Uterus (tissue), 3 donors: ENCODE measurements at regions not wholly inside any gene's neighbourhood (a gene's known extent, or its start where the extent isn't known, plus 50 kb on each side); places are given as distances from the start of the nearest gene placed in this dataset.

Experiments
- DNase-seq, 2 donors: peaks; one replicate each; pipeline ENCODE4 v3.0.0-alpha.2; 2019 to 2020
- H3K27ac ChIP-seq, 2 donors: fragments of 200-600 bp; sonication (generic); 1 replicate in 1 of 2; 2 replicates in 1 of 2; pipeline ENCODE4 v1.5.1; 2016 to 2018
- H3K27me3 ChIP-seq, 2 donors: fragments of 200-600 bp; sonication (generic); one replicate each; pipeline ENCODE4 v1.5.1; 2018 to 2019; ENCODE audit warnings: control low read depth in 1 of 2
- H3K36me3 ChIP-seq, 2 donors: fragments of 200-600 bp; sonication (generic); one replicate each; pipeline ENCODE4 v1.5.1; 2019; ENCODE audit warnings: control low read depth in 1 of 2
- H3K4me1 ChIP-seq, 2 donors: fragments of 200-600 bp; sonication (generic); one replicate each; pipeline ENCODE4 v1.5.1; 2018 to 2019; ENCODE audit warnings: control low read depth in 1 of 2
- H3K4me3 ChIP-seq, 2 donors: fragments of 200-600 bp; sonication (generic); 1 replicate in 1 of 2; 2 replicates in 1 of 2; pipeline ENCODE4 v1.5.1; 2018 to 2019; ENCODE audit warnings: mild to moderate bottlenecking in 1 of 2
- H3K9me3 ChIP-seq, 2 donors: fragments of 200-600 bp; sonication (generic); one replicate each; pipeline ENCODE4 v1.5.1; 2019; ENCODE audit warnings: control low read depth in 1 of 2
- POLR2A ChIP-seq, 2 donors: fragments of 450-650 bp; IDR thresholded peaks; one replicate each; pipeline ENCODE4 v1.6.1; 2016; ENCODE audit warnings: antibody characterized with exemption in 2 of 2, mild to moderate bottlenecking in 1 of 2, moderate library complexity in 1 of 2
- intact Hi-C: fragments of 100-400 bp; cut with DNase I; formaldehyde crosslinking; loops from one replicate; pipeline ENCODE4 v1.15.1; 2023; ENCODE audit warnings: low total_unique reads
- TF ChIP-seq, protein P1 (sequence below), 4 experiments: fragments of 200-600 bp in 2 of 4; fragments of 450-650 bp in 2 of 4; sonication (generic) in 2 of 4; IDR thresholded peaks; one replicate each; pipeline ENCODE4 v1.5.1; 2016 to 2019; ENCODE audit warnings: antibody characterized with exemption in 4 of 4, mild to moderate bottlenecking in 2 of 4, moderate library complexity in 1 of 4
- donor health status: DM: yes; HTN: yes; CAD: no.

DNA sequence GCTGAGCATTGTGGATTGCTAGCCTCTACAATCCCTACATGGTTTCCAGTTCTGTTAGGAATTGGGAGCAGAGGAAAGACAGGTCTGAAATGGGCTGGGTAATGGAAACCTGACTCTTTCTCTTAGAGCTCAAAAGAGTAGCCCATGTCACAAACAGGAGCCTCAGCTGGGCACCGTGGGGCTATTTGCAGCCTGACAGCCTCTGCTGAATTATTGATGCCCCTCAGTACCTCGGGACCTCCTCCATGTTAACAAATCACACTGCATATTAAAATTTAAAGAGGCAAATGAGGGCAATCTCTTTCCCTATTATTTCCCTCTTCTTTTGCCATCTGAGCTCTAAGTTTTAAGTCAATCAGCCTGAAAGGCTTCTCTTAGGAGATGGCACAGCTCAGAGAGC, 157.1 kb downstream of the TSEN15 start:
- no peak overlapping the region for H3K27ac ChIP-seq
- no peaks in the 10 kb centered on the region for H3K27me3 ChIP-seq
- H3K36me3 ChIP-seq = no peaks in the 10 kb centered on the region
- H3K4me1 ChIP-seq = peaks cover 0 to 4% of the 10 kb centered on the region in 2 donors
- H3K9me3 ChIP-seq = no peaks in the 10 kb centered on the region
- intact Hi-C loops = no loop called here
- no peak for DNase-seq
- no peak overlapping the region for H3K4me3 ChIP-seq
- no peak for TF ChIP-seq POLR2A (IDR thresholded peaks at IDR 0.05)
- TF ChIP-seq, protein P1, sequence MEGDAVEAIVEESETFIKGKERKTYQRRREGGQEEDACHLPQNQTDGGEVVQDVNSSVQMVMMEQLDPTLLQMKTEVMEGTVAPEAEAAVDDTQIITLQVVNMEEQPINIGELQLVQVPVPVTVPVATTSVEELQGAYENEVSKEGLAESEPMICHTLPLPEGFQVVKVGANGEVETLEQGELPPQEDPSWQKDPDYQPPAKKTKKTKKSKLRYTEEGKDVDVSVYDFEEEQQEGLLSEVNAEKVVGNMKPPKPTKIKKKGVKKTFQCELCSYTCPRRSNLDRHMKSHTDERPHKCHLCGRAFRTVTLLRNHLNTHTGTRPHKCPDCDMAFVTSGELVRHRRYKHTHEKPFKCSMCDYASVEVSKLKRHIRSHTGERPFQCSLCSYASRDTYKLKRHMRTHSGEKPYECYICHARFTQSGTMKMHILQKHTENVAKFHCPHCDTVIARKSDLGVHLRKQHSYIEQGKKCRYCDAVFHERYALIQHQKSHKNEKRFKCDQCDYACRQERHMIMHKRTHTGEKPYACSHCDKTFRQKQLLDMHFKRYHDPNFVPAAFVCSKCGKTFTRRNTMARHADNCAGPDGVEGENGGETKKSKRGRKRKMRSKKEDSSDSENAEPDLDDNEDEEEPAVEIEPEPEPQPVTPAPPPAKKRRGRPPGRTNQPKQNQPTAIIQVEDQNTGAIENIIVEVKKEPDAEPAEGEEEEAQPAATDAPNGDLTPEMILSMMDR (IDR thresholded peaks at IDR 0.05) = no peak

DNA sequence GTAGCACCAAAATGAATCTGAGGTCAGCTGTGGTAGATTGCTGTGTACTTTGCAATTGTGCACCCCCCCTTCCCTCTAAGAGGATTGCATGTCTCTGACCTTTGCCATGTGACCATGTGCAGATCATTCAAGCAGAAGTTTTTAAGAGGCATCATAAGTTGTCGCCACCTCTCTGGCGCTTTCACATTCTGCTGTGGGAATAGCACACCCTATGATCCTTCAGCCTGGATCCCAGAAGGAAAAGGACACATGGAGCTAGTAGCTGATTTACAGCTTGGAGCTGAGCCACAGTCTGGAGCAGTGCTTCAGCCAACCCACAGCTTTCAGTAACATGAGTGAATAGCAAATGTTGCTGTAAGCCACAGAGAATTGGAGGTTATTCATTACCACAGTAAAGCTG, 158.5 kb downstream of the TSEN15 start:
- Histone ChIP-seq H3K9me3 (no peaks in the 10 kb centered on the region), H3K27me3 (no peaks in the 10 kb centered on the region), H3K4me3 (no peak overlapping the region), H3K4me1 (peaks cover 0 to 4% of the 10 kb centered on the region in 2 donors), H3K27ac (no peak overlapping the region), H3K36me3 (no peaks in the 10 kb centered on the region)
- intact Hi-C loops = no loop called here
- peak; percentile 26 to 53 for DNase-seq
- TF ChIP-seq, protein P1 (IDR thresholded peaks at IDR 0.05) = no peak
- TF ChIP-seq POLR2A (IDR thresholded peaks at IDR 0.05) = no peak

DNA sequence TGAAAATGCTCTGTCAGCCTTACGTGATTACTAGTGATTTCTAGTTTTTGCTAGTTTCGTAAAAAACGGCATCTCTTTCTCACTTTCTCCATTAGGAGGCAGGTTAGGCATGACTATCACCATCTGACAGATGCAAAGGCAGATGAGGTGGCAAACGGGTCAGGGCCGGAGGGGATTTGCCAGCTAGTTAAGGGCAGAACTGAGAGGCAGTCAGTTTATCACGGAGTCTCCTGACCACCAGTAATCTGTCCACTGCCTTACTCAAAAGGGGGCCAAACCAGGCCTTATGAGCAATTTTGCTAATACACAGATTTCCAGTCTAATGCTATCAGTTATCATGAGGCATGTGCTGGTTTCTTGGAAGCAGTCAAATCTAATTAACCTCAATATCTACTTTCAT, 159.3 kb downstream of the TSEN15 start:
- H3K27ac ChIP-seq = no peak overlapping the region
- H3K27me3 ChIP-seq = no peaks in the 10 kb centered on the region
- no peaks in the 10 kb centered on the region for H3K36me3 ChIP-seq
- intact Hi-C loops = no loop called here
- DNase-seq = no peak
- H3K4me3 ChIP-seq = no peak overlapping the region
- H3K4me1 ChIP-seq = peaks cover 0 to 4% of the 10 kb centered on the region in 2 donors
- H3K9me3 ChIP-seq = no peaks in the 10 kb centered on the region
- TF ChIP-seq, protein P1 (IDR thresholded peaks at IDR 0.05) = no peak
- TF ChIP-seq POLR2A (IDR thresholded peaks at IDR 0.05) = no peak

DNA sequence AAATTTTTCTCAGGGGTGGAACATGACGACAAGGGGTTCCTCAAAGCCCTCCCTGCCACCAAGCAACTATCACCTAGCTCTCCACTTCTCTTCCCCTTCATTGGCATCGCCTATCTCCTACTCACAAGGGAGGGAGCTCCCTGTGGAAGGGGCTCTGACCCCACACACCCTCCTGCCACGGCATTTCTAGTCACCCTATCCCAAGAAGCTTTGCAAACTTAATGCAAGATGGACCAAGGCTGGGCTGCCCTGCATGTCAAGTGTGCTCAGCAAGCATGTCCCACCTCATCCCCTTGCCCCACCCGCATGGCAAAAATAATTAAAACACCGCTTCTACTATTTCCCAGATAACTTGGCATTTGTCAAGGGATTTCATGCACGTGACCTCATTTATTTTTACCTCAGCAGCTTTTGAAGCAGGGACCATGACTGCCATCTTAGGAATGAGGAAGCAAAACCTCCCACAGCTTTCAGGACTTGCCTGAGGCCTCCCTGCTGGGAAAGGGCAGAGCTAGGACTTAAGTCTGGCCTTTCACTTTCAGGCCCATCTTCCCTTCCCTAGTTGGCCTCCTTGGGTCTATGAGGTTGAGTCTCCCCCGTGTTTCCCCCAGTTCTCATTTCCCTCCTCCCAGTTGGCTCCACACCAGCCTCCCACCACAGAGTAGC, 161.3 kb downstream of the TSEN15 start:
- Histone ChIP-seq H3K4me3 (no peak overlapping the region), H3K9me3 (no peaks in the 10 kb centered on the region), H3K4me1 (peaks cover 0 to 4% of the 10 kb centered on the region in 2 donors), H3K27me3 (no peaks in the 10 kb centered on the region), H3K36me3 (no peaks in the 10 kb centered on the region), H3K27ac (peak overlapping the region; percentile 79 to 82)
- no peak for TF ChIP-seq POLR2A (IDR thresholded peaks at IDR 0.05)
- TF ChIP-seq, protein P1 (IDR thresholded peaks at IDR 0.05) = no peak
- DNase-seq = peak; percentile 43 to 46
- intact Hi-C loops = no loop called here

DNA sequence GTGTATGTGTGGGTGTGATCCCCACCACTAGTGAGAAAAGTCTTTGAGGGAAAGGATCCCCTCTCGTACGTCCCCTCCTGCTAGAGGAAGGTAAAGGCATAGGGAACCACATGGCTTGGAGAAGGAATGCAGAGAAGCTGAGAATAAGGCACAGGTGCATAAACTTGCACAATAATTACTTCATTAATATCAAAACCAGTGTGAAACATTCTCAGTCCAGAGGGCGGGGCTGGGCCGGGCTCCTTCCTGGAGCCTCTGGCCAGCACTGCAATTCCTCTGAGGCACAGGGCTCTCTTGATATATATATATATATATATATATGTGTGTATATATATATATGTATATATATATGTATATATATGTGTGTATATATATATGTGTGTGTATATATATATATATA, 162.6 kb downstream of the TSEN15 start:
- TF ChIP-seq, protein P1 (IDR thresholded peaks at IDR 0.05) = no peak
- TF ChIP-seq POLR2A (IDR thresholded peaks at IDR 0.05) = no peak
- Histone ChIP-seq H3K4me1 (peaks cover 0 to 4% of the 10 kb centered on the region in 2 donors), H3K27ac (no peak overlapping the region), H3K4me3 (no peak overlapping the region), H3K27me3 (no peaks in the 10 kb centered on the region), H3K36me3 (no peaks in the 10 kb centered on the region), H3K9me3 (no peaks in the 10 kb centered on the region)
- DNase-seq = no peak
- intact Hi-C loops = no loop called here
